ENCODE measurements at regions not wholly inside any gene's neighbourhood (a gene's known extent, or its start where the extent isn't known, plus 50 kb on each side); places are given as distances from the start of the nearest gene placed in this dataset.

DNA sequence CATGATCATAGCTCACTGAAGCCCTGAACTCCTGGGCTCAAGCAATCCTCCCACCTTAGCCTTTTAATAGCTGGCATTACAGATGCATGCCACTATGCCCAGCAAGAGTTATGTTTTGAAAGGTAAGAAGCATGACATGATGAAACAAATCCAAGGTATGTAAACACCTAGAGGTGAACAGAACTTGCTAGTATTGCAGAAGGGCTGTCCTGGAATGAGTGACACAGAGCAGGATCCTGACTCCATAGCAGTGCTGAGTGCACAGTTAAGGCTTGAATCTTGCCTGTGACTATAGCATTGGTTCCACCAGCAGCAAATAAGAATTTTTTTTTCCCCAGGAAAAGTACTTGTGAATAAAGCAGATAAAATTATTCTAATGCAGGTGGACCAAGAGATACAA lies 309.5 kb downstream of the PIK3C3 start:
- H3K27ac ChIP-seq (ENCODE audit: low read depth in 2 of 2, low read length in 1 of 2): no peak overlapping the region

DNA sequence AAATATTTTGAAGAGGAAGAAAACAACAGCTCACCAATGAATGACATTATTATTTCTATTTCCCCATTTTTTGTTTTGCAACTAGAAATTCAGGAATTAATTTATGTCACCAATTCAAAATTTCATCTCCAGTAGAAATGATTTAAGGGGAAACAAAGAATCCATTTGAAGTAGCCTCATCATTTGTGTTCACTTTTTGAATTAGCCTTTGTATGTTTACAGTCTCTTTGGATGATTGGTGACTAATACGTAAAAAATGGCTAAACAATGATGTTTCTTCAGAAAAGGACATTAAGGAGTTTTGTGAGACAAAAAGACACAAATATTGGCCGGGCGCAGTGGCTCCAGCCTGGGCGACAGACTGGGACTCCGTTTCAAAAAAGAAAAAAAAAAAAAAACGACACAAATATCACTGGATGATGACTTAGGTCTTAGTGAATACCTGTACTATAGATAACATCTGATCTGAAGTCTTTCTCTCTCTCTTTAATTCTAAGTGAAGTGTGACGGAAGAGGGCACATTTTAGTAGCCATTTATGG lies 313.2 kb downstream of the PIK3C3 start:
- Histone ChIP-seq H3K36me3 (replicated peaks in 1 of 2; ENCODE audit: control insufficient read depth in 1 of 2, insufficient read depth in 2 of 2, low read length in 1 of 2) (no peaks in the 10 kb centered on the region), H3K9me3 (no peaks in the 10 kb centered on the region), H3K27me3 (ENCODE audit: insufficient read depth) (no peaks in the 10 kb centered on the region), H3K4me3 (ENCODE audit: low read depth in 2 of 2, low read length in 1 of 2) (no peak overlapping the region), H3K79me2 (ENCODE audit: insufficient read depth) (no peaks in the 10 kb centered on the region), H4K20me1 (ENCODE audit: insufficient read depth) (no peaks in the 10 kb centered on the region), H3F3A (replicated peaks; ENCODE audit: insufficient read depth) (no peaks in the 10 kb centered on the region), H3K27ac (ENCODE audit: low read depth in 2 of 2, low read length in 1 of 2) (no peak overlapping the region), H3K9ac (no peak overlapping the region), H3K4me2 (no peak overlapping the region), H3K9me2 (no peaks in the 10 kb centered on the region), H2AFZ (ENCODE audit: low read depth) (no peak overlapping the region), H3K4me1 (ENCODE audit: control insufficient read depth in 1 of 2, insufficient read depth in 2 of 2, low read depth in 1 of 2, low read length in 1 of 2) (no peaks in the 10 kb centered on the region; a peak in 1 of 4 replicates)
- 56% methylated on average over 7 of the region's 7 CpGs for WGBS (ENCODE audit: low lambda C conversion rate)
- DNase-seq: no peak
- no peak for TF ChIP-seq TCF12 (IDR thresholded peaks at IDR 0.05)
- TF ChIP-seq MEF2A (IDR thresholded peaks at IDR 0.05; ENCODE audit: borderline replicate concordance, low read depth): no peak
- CTCF ChIA-PET: interaction anchor here (7.9 kb wide), 1 partner anchor 154 kb away, joined by 78 read pairs; no protein-coding TSS in a partner anchor
- POLR2A ChIA-PET: no interaction called here

More for the DNA sequence above, 309.5 kb downstream of the PIK3C3 start:
- TF ChIP-seq SMC3 (IDR thresholded peaks at IDR 0.05; ENCODE audit: low read depth, low read length) (no peak), GATA2 (CRISPR knock-in tag; IDR thresholded peaks at IDR 0.05) (no peak), FOXM1 (IDR thresholded peaks at IDR 0.05; ENCODE audit: low read depth) (no peak), MEF2A (IDR thresholded peaks at IDR 0.05; ENCODE audit: borderline replicate concordance, low read depth) (no peak), ELF1 (IDR thresholded peaks at IDR 0.05) (no peak), RFX5 (IDR thresholded peaks at IDR 0.05; ENCODE audit: low read length) (no peak), EP300 (IDR thresholded peaks at IDR 0.05; ENCODE audit: borderline replicate concordance in 1 of 2, low read depth in 1 of 2, low read length in 1 of 2) (no peak), TCF12 (IDR thresholded peaks at IDR 0.05) (no peak)
- Histone ChIP-seq H4K20me1 (ENCODE audit: insufficient read depth) (no peaks in the 10 kb centered on the region), H2AFZ (ENCODE audit: low read depth) (no peak overlapping the region), H3K4me2 (no peak overlapping the region), H3K9me3 (no peaks in the 10 kb centered on the region), H3K4me1 (ENCODE audit: control insufficient read depth in 1 of 2, insufficient read depth in 2 of 2, low read depth in 1 of 2, low read length in 1 of 2) (no peaks in the 10 kb centered on the region; a peak in 1 of 4 replicates), H3K27me3 (ENCODE audit: insufficient read depth) (no peaks in the 10 kb centered on the region), H3K79me2 (ENCODE audit: insufficient read depth) (no peaks in the 10 kb centered on the region), H3K4me3 (ENCODE audit: low read depth in 2 of 2, low read length in 1 of 2) (no peak overlapping the region), H3F3A (replicated peaks; ENCODE audit: insufficient read depth) (no peaks in the 10 kb centered on the region), H3K36me3 (replicated peaks in 1 of 2; ENCODE audit: control insufficient read depth in 1 of 2, insufficient read depth in 2 of 2, low read length in 1 of 2) (no peaks in the 10 kb centered on the region), H3K9me2 (no peaks in the 10 kb centered on the region), H3K9ac (no peak overlapping the region)
- ChIA-PET POLR2A (no interaction called here), CTCF (no interaction called here)
- DNase-seq: no peak

DNA sequence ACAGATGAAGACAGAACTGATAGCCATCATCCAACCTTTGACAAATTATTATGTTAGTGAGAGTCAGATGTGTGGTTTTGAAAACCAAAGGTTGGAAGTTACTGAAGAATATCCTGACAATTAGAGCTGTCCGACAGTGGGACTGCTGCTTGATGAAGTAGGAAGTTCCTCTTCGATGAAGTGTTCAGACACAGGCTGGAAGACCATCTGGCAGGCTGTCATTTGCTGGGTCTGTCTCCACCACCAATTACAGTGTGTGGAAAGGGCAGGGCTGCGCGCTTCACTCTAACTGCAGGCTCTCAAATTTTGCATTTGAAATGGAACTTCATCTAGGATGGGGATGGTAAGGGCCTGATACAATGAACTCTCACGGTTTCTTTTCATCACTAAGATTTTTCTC lies 313.8 kb downstream of the PIK3C3 start:
- Histone ChIP-seq H3K9me2 (no peaks in the 10 kb centered on the region), H3K36me3 (replicated peaks in 1 of 2; ENCODE audit: control insufficient read depth in 1 of 2, insufficient read depth in 2 of 2, low read length in 1 of 2) (no peaks in the 10 kb centered on the region), H3K4me2 (no peak overlapping the region), H3K27me3 (ENCODE audit: insufficient read depth) (no peaks in the 10 kb centered on the region), H3K4me3 (ENCODE audit: low read depth in 2 of 2, low read length in 1 of 2) (no peak overlapping the region), H3K27ac (ENCODE audit: low read depth in 2 of 2, low read length in 1 of 2) (no peak overlapping the region), H3K4me1 (ENCODE audit: control insufficient read depth in 1 of 2, insufficient read depth in 2 of 2, low read depth in 1 of 2, low read length in 1 of 2) (no peaks in the 10 kb centered on the region; a peak in 1 of 4 replicates), H3K9ac (no peak overlapping the region), H3K9me3 (no peaks in the 10 kb centered on the region), H2AFZ (ENCODE audit: low read depth) (no peak overlapping the region), H3K79me2 (ENCODE audit: insufficient read depth) (no peaks in the 10 kb centered on the region), H4K20me1 (ENCODE audit: insufficient read depth) (no peaks in the 10 kb centered on the region), H3F3A (replicated peaks; ENCODE audit: insufficient read depth) (no peaks in the 10 kb centered on the region)
- ChIA-PET CTCF (interaction anchor here (7.9 kb wide), 1 partner anchor 154 kb away, joined by 78 read pairs; no protein-coding TSS in a partner anchor), POLR2A (no interaction called here)
- 59% methylated on average over 5 of the region's 5 CpGs for WGBS (ENCODE audit: low lambda C conversion rate)
- no peak for DNase-seq
- TF ChIP-seq RFX5 (IDR thresholded peaks at IDR 0.05; ENCODE audit: low read length): no peak
- TF ChIP-seq EZH2phosphoT487 (IDR thresholded peaks at IDR 0.05; ENCODE audit: borderline replicate concordance, low read depth): no peak
- no peak for TF ChIP-seq ELF1 (IDR thresholded peaks at IDR 0.05)
- TF ChIP-seq, protein P1, sequence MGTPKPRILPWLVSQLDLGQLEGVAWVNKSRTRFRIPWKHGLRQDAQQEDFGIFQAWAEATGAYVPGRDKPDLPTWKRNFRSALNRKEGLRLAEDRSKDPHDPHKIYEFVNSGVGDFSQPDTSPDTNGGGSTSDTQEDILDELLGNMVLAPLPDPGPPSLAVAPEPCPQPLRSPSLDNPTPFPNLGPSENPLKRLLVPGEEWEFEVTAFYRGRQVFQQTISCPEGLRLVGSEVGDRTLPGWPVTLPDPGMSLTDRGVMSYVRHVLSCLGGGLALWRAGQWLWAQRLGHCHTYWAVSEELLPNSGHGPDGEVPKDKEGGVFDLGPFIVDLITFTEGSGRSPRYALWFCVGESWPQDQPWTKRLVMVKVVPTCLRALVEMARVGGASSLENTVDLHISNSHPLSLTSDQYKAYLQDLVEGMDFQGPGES (IDR thresholded peaks at IDR 0.05; ENCODE audit: low read depth, low read length): no peak
- no peak for TF ChIP-seq TAF1 (IDR thresholded peaks at IDR 0.05; ENCODE audit: borderline replicate concordance, low read depth, low read length)
- no peak for TF ChIP-seq NRF1 (IDR thresholded peaks at IDR 0.05; ENCODE audit: low read depth, low read length)
- TF ChIP-seq, protein P2, sequence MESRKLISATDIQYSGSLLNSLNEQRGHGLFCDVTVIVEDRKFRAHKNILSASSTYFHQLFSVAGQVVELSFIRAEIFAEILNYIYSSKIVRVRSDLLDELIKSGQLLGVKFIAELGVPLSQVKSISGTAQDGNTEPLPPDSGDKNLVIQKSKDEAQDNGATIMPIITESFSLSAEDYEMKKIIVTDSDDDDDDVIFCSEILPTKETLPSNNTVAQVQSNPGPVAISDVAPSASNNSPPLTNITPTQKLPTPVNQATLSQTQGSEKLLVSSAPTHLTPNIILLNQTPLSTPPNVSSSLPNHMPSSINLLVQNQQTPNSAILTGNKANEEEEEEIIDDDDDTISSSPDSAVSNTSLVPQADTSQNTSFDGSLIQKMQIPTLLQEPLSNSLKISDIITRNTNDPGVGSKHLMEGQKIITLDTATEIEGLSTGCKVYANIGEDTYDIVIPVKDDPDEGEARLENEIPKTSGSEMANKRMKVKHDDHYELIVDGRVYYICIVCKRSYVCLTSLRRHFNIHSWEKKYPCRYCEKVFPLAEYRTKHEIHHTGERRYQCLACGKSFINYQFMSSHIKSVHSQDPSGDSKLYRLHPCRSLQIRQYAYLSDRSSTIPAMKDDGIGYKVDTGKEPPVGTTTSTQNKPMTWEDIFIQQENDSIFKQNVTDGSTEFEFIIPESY (IDR thresholded peaks at IDR 0.05; ENCODE audit: borderline replicate concordance, low read depth): no peak
- TF ChIP-seq, protein P3, sequence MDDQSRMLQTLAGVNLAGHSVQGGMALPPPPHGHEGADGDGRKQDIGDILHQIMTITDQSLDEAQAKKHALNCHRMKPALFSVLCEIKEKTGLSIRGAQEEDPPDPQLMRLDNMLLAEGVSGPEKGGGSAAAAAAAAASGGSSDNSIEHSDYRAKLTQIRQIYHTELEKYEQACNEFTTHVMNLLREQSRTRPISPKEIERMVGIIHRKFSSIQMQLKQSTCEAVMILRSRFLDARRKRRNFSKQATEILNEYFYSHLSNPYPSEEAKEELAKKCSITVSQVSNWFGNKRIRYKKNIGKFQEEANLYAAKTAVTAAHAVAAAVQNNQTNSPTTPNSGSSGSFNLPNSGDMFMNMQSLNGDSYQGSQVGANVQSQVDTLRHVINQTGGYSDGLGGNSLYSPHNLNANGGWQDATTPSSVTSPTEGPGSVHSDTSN (IDR thresholded peaks at IDR 0.05): no peak
- no peak for TF ChIP-seq MEF2A (IDR thresholded peaks at IDR 0.05; ENCODE audit: borderline replicate concordance, low read depth)
- no peak for TF ChIP-seq GATA2 (CRISPR knock-in tag; IDR thresholded peaks at IDR 0.05)
- TF ChIP-seq FOXJ3 (CRISPR knock-in tag; IDR thresholded peaks at IDR 0.05): no peak
- no peak for TF ChIP-seq TEAD4 (IDR thresholded peaks at IDR 0.05; ENCODE audit: borderline replicate concordance, insufficient read depth)
- no peak for TF ChIP-seq YY1 (IDR thresholded peaks at IDR 0.05; ENCODE audit: low read depth)
